ENCODE measurements at regions not wholly inside any gene's neighbourhood (a gene's known extent, or its start where the extent isn't known, plus 50 kb on each side); places are given as distances from the start of the nearest gene placed in this dataset.
A peak's percentile ranks its signal among the peaks of the same experiment; 100 is the strongest.

- TF ChIP-seq ZBTB49 (CRISPR knock-in tag; IDR thresholded peaks at IDR 0.05; ENCODE audit: borderline replicate concordance) (no peak), SNRNP70 (optimal IDR thresholded peaks at IDR 0.05; ENCODE audit: low read depth, low read length) (peak; percentile 78), E2F5 (CRISPR knock-in tag; IDR thresholded peaks at IDR 0.05) (peak; percentile 67; the same call in 1 of the 2 replicates), PRMT5 (CRISPR knock-in tag; IDR thresholded peaks at IDR 0.05) (peak; percentile 15; the same call in 1 of the 2 replicates), RBFOX2 (IDR thresholded peaks at IDR 0.05; ENCODE audit: low read depth, low read length) (peak; percentile 53; the same call in 1 of the 2 replicates), ZNF146 (CRISPR knock-in tag; IDR thresholded peaks at IDR 0.05; ENCODE audit: unreplicated experiment) (peak; percentile 5), ZC3H8 (IDR thresholded peaks at IDR 0.05) (no peak), ZNF124 (CRISPR knock-in tag; IDR thresholded peaks at IDR 0.05) (no peak), STAT6 (CRISPR knock-in tag; IDR thresholded peaks at IDR 0.05) (no peak), CEBPG (CRISPR knock-in tag; IDR thresholded peaks at IDR 0.05) (no peak), CEBPG (tag; conservative IDR thresholded peaks at IDR 0.05 in 1 of 2, IDR thresholded peaks at IDR 0.05 in 1 of 2) (no peak), CHCHD3 (CRISPR knock-in tag; IDR thresholded peaks at IDR 0.05) (peak; percentile 93; the same call in 1 of the 2 replicates), TAF1 (IDR thresholded peaks at IDR 0.05; ENCODE audit: control insufficient read depth, extremely low read depth, insufficient read depth, low read length, severe bottlenecking) (peak; percentile 53), SFPQ (IDR thresholded peaks at IDR 0.05; ENCODE audit: low read depth, low read length) (no peak), IRF2 (CRISPR knock-in tag; IDR thresholded peaks at IDR 0.05) (no peak), STAT5A (IDR thresholded peaks at IDR 0.05; ENCODE audit: borderline replicate concordance, low read length) (peak; percentile 34; the same call in 1 of the 2 replicates), SP1 (CRISPR knock-in tag; IDR thresholded peaks at IDR 0.05) (peak; percentile 83; the same call in 1 of the 2 replicates), HDAC6 (IDR thresholded peaks at IDR 0.05; ENCODE audit: low read depth, low read length) (no peak), TOE1 (IDR thresholded peaks at IDR 0.05; ENCODE audit: borderline replicate concordance) (no peak), TOE1 (CRISPR knock-in tag; IDR thresholded peaks at IDR 0.05; ENCODE audit: borderline replicate concordance, low read depth) (peak; percentile 69; the same call in 1 of the 2 replicates)
Measured at GRCh38 chr17:27082775-27083154, 211.1 kb upstream of the WSB1 start (continued).

Data from K562 (cell line).